Activated naive CD4-positive, alpha-beta T cell treated with anti-CD3 and anti-CD28 coated beads, Interleukin-2, amount 50 U/mL, for 72 hours (primary cell): ENCODE measurements at regions not wholly inside any gene's neighbourhood (a gene's known extent, or its start where the extent isn't known, plus 50 kb on each side); places are given as distances from the start of the nearest gene placed in this dataset.
"Not testable (repeated sequence)": the region's sequence is repeated elsewhere in the genome, so short reads cannot be mapped to it uniquely, and the experiment has no call there.

ENCODE experiments used
- ATAC-seq, 2 donors: fragments of 150-1000 bp; cut with Tn5 transposase; 2 replicates each; pipeline ENCODE4 v1.10.0; 2021; ENCODE audit warnings: mild to moderate bottlenecking in 2 of 2, moderate library complexity in 2 of 2
- DNase-seq, 2 donors: peaks; one replicate each; pipeline ENCODE4 v3.0.0; 2021 to 2022; ENCODE audit warnings: low spot score in 2 of 2
- H3K27ac Mint-ChIP-seq, 2 donors: one replicate each; pipeline ENCODE4 v1.8.0; 2022; ENCODE audit warnings: mild to moderate bottlenecking in 2 of 2, mixed read lengths in 2 of 2
- H3K36me3 Mint-ChIP-seq, 2 donors: one replicate each; pipeline ENCODE4 v1.8.0; 2022; ENCODE audit warnings: mixed read lengths in 2 of 2
- H3K9me3 Mint-ChIP-seq, 2 donors: one replicate each; pipeline ENCODE4 v1.8.0; 2022; ENCODE audit warnings: mixed read lengths in 2 of 2

DNA sequence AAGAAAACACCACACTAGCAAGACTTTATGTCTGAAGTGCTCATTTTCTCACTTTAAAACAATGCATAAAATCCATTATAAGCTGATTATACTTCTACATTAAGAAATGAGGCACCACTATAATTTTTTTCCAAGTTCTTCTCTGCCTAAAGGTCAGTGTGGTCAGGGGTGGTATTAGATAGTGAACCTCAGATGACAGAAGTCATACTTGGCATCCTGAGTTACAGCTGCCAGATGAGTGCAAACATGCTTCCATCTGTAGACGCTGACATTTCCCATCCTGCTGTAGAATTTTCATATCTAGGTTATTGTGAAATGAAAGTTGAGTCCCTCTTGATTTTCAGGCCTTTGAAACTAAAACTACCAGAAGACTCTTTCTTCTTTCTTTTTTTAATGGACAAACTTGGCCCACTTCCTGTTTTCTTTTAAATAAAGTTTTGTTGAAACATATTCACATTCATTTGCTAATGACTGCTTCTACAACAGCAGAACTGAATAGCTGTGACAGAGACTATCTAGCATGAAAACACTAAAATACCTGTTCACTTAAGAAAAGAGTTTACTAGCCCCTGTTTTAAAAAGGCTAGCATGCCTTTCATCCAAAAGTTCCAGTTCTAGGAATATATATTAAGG, 900.8 kb downstream of the XPNPEP1 start:
- ATAC-seq (no peak), DNase-seq (no peak)
- H3K36me3 Mint-ChIP-seq: no peaks in the 10 kb centered on the region
- no peak overlapping the region for H3K27ac Mint-ChIP-seq
- peaks cover 5 to 15% of the 10 kb centered on the region in 2 donors for H3K9me3 Mint-ChIP-seq

DNA sequence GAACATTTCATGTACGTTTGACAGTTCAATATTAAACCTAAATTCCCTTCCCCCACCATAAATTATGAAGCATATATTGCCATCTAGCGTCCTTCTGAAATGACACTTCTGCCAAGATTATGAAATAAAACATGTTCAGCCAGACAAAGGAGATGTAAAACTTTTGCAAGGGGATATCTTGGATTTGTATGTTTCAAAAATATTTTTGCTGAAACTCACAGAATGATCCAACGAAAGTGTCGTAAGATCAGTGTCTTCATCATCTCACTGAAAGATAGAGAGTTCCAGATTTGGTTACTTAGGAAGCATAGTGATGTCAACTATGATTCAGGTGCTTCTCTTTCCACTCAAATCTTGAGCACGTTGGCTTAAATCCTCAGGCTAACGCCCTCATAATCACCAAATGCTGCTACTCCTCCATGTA, 904.3 kb downstream of the XPNPEP1 start:
- Mint-ChIP-seq H3K27ac (no peak overlapping the region), H3K36me3 (no peaks in the 10 kb centered on the region), H3K9me3 (peaks cover 5 to 6% of the 10 kb centered on the region in 2 donors)
- no peak for DNase-seq
- no peak for ATAC-seq

DNA sequence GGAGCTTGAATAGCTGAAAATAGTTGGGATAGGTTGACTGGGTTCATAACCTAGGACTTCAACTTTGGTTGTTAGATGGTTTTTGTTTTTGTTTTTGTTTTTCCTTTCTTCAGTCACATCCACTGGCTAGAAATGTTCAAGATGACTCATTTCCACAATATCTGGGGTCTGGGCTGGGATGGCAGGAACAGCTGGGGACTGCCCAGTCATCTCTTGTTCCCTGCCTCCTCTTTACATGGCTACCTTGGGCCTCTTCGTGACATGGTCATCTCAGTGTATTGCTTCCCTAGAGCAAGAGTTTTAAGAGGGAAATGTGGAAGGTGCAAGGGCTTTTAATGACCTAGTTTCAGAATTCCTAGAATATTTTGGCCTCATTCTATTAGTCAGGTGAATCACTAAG, 915.8 kb downstream of the XPNPEP1 start:
- ATAC-seq: no peak
- Mint-ChIP-seq H3K36me3 (no peaks in the 10 kb centered on the region), H3K27ac (no peak overlapping the region), H3K9me3 (peaks cover 10 to 11% of the 10 kb centered on the region in 2 donors)
- no peak for DNase-seq

DNA sequence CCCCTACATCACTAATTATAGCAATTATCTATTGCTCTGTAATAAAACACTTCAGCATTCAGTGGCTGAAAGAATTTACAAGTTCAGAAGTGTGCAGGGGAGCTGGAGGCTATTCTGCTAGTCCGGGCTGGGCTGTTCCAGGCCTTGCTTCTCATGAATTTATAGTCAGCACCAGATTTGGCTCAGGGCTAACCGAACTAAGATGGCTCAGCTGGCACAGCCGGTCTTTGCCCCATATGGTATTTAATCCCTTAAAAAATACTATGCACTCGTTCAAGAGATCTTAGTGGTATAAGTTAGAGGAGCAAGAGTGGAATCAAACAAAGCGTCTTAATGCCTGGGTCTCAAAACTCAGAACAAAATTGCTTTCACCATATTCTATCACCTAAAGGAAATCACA, 932.9 kb downstream of the XPNPEP1 start:
- H3K9me3 Mint-ChIP-seq: peaks cover 9 to 11% of the 10 kb centered on the region in 2 donors
- DNase-seq (no peak), ATAC-seq (no peak)
- H3K36me3 Mint-ChIP-seq: no peaks in the 10 kb centered on the region
- no peak overlapping the region for H3K27ac Mint-ChIP-seq

DNA sequence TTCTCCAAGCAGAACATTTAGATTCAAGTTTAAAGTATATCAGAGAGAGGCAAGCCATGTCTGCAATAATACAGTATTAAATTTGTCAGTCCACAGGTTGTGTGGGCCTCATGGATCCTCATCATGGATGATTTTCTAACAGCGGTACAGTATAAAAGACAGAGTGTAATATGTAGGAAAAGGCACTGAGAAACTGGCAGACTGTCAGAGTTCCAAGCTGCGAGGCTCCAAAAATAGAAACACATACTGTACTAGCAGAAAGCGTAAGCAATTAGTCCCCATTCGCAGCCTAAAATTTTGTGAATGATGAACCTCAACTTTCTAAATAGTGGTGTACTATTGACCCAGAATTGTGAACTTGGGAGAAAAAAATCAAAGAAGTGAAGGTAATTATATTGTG, 933.3 kb downstream of the XPNPEP1 start:
- Mint-ChIP-seq H3K36me3 (no peaks in the 10 kb centered on the region), H3K27ac (no peak overlapping the region), H3K9me3 (peaks cover 9 to 11% of the 10 kb centered on the region in 2 donors)
- ATAC-seq (no peak), DNase-seq (no peak)

DNA sequence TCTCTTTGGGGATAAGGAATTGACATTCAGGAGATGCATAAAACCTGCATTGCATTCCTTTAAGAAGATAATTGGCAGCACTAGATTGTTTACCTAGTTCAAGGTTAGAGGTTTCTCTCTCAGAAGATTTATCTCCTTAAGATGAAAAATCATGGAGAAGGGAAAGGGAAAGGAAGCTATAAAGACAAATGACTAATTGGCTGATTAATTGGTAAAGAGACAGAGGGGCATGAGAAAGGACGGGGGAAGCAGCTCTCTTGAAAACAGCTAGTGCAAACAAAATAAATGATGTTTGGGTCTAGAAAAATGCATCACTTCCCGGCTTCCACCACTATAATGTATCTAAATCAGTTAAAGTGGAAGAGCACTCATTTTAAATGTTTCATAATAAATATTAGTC, 941.2 kb downstream of the XPNPEP1 start:
- Mint-ChIP-seq H3K9me3 (peaks cover 17 to 22% of the 10 kb centered on the region in 2 donors), H3K36me3 (peaks cover 1 to 2% of the 10 kb centered on the region in 2 donors), H3K27ac (no peak overlapping the region)
- ATAC-seq (no peak), DNase-seq (no peak)

DNA sequence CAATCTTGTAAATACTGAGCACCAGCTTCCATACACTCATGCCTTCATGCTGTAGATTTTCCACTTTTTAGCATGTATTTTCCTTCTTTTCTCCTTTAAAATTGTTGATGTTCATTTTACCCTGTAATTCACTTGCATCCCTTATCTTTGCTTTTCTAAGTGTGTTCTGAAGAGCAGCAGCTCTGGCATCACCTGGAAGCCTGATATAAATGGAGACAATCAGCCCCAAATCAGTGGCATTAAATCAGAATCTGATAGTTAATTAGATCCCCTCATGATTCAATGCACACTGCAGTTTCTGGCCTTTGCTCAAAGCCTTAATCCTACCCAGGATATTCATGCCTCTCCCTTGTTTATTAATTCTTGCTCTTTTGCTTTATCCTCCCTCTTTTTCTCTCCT, 942.4 kb downstream of the XPNPEP1 start:
- peaks cover 5 to 9% of the 10 kb centered on the region in 2 donors for H3K36me3 Mint-ChIP-seq
- DNase-seq: no peak
- H3K27ac Mint-ChIP-seq: no peak overlapping the region
- peaks cover 21 to 31% of the 10 kb centered on the region in 2 donors for H3K9me3 Mint-ChIP-seq
- ATAC-seq: no peak

DNA sequence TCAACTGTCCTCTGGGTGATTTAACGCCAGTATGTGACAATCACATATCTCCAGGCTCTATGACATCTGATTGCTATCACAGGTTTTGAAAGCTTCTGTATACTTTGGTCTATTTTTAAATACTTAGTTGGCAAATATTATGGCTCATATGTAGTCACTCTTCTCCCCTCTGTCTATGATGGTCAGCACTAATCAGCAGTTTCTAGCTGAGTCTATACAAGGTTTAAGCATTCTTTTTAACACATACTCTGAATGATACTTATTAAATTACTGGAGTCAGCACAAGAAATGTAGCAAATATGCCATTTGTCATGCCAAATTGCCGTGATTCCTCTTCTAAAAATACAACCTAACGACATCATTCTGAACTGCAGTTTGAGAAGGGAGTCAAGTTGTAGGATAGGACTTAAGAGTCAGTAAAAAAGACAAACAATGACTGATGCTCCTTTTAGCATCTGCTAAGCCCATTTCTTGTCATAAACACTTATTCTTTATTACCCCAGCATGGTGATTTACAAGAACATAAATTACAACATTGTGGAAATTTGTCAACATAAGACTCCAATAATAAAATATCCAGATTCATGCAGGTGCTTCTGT, 947.8 kb downstream of the XPNPEP1 start:
- peaks cover 18 to 52% of the 10 kb centered on the region in 2 donors for H3K9me3 Mint-ChIP-seq
- DNase-seq: no peak
- no peak for ATAC-seq
- H3K36me3 Mint-ChIP-seq: peaks cover 5 to 9% of the 10 kb centered on the region in 2 donors
- H3K27ac Mint-ChIP-seq: no peak overlapping the region

DNA sequence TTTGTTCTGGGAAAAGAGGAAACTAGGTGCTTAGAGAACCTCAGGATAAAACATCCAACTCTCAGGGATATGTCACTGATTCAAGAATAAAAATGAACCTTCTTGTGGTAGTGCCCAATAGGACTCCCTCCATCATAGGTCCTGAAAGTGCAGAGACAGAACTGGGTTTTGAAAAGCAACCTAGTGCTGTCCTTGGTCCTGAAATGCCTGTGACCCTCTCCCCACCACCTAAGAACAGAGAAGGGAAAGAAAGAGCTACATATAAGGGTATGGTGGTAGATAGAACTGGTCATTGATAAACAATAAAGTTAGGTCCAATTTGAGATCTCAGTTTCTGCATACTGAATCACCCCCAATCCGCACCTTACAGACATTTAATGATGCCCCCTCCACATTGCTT, 953.3 kb downstream of the XPNPEP1 start:
- no peak for DNase-seq
- no peak for ATAC-seq
- H3K27ac Mint-ChIP-seq: no peak overlapping the region
- H3K9me3 Mint-ChIP-seq: peaks cover 14 to 35% of the 10 kb centered on the region in 2 donors
- no peaks in the 10 kb centered on the region for H3K36me3 Mint-ChIP-seq

DNA sequence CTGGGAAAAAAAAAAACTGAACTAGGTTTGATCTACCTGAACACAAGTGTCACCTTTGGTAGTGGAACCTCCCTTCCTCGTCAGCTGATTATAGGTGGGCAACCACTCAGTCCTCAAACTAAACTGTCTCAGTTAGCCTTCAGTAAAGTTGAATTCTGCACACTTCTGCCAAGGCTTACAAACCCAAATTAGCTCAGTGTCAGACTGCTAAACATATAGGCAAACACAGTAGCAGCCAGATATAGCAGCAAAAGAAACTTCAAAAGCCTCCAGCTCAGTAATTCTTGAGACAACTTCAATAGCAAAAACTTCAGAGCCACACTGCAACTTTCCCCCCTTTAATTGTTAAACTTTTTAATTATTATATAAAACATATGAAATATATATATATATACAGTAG, 956.9 kb downstream of the XPNPEP1 start:
- DNase-seq: no peak
- ATAC-seq: no peak
- Mint-ChIP-seq H3K36me3 (no peaks in the 10 kb centered on the region), H3K9me3 (peaks cover 6 to 12% of the 10 kb centered on the region in 2 donors), H3K27ac (no peak overlapping the region)

DNA sequence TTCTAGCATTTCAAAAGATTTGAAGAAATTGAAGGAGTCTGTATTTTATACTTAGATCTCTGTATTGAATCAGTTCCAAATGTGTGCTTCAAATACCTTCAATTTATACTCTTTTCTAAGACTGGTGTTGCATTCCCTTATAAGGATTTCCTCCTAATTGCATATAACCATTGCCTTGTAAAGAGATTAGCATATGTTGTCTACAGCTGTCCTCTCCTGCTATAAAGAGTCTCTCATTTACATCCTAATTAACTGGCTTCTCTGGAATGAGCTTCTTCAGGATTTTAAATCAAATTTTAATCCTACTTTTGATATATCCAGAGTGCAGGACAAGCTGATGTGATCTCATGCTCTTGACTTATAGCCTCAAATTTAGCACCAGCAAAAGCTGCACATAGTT, 957.3 kb downstream of the XPNPEP1 start:
- Mint-ChIP-seq H3K36me3 (no peaks in the 10 kb centered on the region), H3K9me3 (peaks cover 6 to 11% of the 10 kb centered on the region in 2 donors), H3K27ac (no peak overlapping the region)
- ATAC-seq (no peak), DNase-seq (no peak)

DNA sequence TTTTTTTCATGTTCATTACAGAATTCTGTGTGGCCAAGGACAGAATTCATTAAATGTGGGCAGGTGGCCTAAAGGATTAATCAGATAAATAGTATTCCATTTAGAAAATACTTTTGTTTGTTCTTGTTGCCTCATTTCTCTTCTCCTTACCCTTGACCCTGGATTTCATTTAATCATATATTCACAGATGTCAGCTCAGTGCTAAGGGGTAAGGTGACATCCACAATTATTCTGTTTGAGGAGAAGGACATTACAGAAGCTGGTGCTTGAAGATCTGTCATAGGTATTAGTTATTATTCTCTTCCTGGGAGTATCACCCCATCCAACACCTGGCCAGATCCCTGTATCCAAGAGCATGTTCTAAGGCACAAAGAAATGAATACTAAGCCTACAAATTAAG, 961.1 kb downstream of the XPNPEP1 start:
- DNase-seq (no peak), ATAC-seq (no peak)
- H3K36me3 Mint-ChIP-seq: no peaks in the 10 kb centered on the region
- no peak overlapping the region for H3K27ac Mint-ChIP-seq
- peaks cover 10 to 14% of the 10 kb centered on the region in 2 donors for H3K9me3 Mint-ChIP-seq

DNA sequence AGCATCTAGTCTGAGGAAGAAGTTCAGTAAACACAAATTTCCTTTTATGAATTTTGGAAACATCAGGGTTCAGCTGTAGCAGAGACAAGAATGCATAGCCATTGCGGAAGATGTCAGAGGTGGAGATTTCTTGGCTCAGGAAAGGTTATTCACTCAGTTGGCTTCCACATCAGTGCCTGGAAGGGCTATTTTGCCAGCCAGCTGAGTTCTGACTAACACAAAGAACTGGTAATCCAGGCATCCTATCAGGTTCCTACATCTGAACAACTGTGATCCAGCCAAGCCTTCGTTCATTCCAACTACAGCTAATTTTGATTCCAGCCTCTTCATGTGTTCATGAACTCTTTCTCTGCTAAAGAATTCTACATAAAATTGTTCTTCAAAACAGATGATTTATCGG, 965.6 kb downstream of the XPNPEP1 start:
- no peak for DNase-seq
- peaks cover 0 to 4% of the 10 kb centered on the region in 2 donors for H3K36me3 Mint-ChIP-seq
- no peak overlapping the region for H3K27ac Mint-ChIP-seq
- peaks cover 21 to 27% of the 10 kb centered on the region in 2 donors for H3K9me3 Mint-ChIP-seq
- ATAC-seq: no peak

DNA sequence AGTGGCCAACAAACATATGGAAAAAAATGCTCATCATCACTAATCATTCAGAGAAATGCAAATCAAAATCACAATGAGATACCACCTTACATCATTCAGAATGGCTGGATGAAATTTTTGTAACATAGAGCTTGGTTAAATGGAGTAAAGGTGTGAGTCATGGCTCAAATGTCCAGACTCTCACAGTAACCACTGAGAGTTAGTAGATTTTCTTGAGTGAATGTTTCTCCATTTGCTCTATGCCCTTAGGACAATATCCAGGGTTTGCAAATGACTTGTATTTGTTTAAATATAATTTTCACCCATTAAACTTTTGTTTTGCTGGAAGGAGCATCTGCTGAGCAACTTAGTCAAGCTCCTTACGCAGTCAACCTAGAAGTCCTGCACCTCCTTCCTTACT, 967.2 kb downstream of the XPNPEP1 start:
- no peak for ATAC-seq
- DNase-seq: no peak
- H3K27ac Mint-ChIP-seq: no peak overlapping the region
- peaks cover 31 to 39% of the 10 kb centered on the region in 2 donors for H3K9me3 Mint-ChIP-seq
- peaks cover 0 to 15% of the 10 kb centered on the region in 2 donors for H3K36me3 Mint-ChIP-seq

DNA sequence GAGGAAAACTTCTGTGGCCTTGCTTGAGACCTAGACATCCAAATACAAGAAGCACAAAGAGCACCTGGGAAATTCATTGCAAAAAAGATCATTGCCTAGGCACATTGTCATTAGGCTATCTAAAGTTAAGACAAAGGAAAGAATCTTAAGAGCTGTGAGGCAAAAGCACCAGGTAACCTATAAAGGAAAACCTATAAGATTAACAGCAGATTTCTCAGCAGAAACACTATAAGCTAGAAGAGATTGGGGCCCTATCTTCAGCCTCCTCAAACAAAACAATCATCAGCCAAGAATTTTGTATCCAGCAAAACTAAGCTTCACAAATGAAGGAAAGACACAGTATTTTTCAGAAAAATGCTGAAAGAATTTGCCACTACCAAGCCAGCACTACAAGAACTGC, 1003.3 kb downstream of the XPNPEP1 start:
- H3K27ac Mint-ChIP-seq, DNase-seq, ATAC-seq, H3K36me3 Mint-ChIP-seq: not testable (repeated sequence)
- H3K9me3 Mint-ChIP-seq: peaks cover 16 to 17% of the 10 kb centered on the region in 2 donors

DNA sequence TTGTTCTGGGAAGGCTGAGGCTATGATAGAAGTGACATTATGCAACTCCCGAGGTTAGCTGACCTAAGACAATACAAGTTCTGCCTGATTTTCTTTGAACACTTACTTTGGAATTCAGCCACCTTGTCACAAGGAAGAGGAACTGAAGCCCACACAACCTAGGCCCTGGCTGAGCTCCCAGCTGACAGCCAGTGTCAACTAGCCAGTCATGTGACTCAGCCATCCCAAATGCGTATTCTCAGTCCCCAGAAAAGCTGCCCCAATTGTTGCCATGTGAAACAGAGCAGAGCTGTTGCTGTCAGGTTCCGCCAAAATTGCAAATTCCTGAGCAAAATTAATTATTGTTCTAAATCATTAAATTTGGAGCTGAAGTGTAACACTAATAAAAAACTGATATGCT, 1010.0 kb downstream of the XPNPEP1 start:
- peaks cover 0 to 4% of the 10 kb centered on the region in 2 donors for H3K36me3 Mint-ChIP-seq
- no peak for ATAC-seq
- H3K27ac Mint-ChIP-seq: no peak overlapping the region
- DNase-seq: no peak
- no peaks in the 10 kb centered on the region for H3K9me3 Mint-ChIP-seq

DNA sequence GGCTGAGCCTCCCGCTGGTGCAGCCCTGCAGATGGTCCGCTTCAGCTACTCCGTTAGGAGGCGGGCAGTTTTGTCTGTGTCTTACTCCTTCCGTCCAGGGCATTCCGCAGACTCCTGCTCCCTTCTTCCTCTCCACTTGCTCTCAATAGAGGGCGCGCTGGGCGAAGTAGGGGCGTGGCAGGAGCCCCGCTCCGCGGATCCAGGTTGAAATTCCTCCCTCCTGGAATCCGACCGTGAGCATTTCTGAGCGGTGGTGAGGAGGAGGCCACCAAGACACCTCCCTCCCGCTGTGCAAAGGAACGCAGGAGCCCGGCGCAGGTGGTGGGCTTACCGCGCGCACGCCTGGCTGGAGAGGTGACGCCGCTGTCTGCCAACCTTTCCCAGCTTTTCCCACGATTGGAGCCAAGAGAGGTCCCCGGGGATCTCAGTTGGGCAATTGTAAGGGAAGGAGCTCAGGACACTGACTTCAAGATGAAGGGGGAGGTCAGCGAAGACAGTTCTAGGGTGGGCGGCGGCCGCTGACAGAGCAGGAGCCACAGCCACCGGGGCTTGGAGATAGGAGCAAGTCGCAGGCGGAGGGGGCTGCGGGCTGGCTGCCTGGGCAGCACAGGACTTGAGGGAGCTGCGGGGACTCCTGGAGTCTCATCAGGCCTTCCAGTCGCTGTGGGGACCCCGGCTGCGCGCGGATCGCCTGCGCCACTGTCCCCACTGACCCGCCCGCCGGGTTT, 1011.3 kb downstream of the XPNPEP1 start:
- no peak for ATAC-seq
- Mint-ChIP-seq H3K9me3 (peaks cover 0 to 3% of the 10 kb centered on the region in 2 donors), H3K36me3 (peaks cover 0 to 4% of the 10 kb centered on the region in 2 donors), H3K27ac (no peak overlapping the region)
- DNase-seq: no peak
